Tongue (tissue), 1 donor: ENCODE measurements at regions not wholly inside any gene's neighbourhood (a gene's known extent, or its start where the extent isn't known, plus 50 kb on each side); places are given as distances from the start of the nearest gene placed in this dataset.
"Not testable (repeated sequence)": the region's sequence is repeated elsewhere in the genome, so short reads cannot be mapped to it uniquely, and the experiment has no call there.

Experiments used
- DNase-seq: peaks from one replicate; pipeline ENCODE4 v3.0.0-alpha.2; 2015

- no peak for DNase-seq
Measured at GRCh38 chr5:68021916-68022315, 193.6 kb upstream of the PIK3R1 start.

GRCh38 chr5:68021227-68021626, 194.3 kb upstream of the PIK3R1 start:
- no peak for DNase-seq

- DNase-seq = not testable (repeated sequence)
Measured at GRCh38 chr5:68020461-68020969, 195.0 kb upstream of the PIK3R1 start.

DNA sequence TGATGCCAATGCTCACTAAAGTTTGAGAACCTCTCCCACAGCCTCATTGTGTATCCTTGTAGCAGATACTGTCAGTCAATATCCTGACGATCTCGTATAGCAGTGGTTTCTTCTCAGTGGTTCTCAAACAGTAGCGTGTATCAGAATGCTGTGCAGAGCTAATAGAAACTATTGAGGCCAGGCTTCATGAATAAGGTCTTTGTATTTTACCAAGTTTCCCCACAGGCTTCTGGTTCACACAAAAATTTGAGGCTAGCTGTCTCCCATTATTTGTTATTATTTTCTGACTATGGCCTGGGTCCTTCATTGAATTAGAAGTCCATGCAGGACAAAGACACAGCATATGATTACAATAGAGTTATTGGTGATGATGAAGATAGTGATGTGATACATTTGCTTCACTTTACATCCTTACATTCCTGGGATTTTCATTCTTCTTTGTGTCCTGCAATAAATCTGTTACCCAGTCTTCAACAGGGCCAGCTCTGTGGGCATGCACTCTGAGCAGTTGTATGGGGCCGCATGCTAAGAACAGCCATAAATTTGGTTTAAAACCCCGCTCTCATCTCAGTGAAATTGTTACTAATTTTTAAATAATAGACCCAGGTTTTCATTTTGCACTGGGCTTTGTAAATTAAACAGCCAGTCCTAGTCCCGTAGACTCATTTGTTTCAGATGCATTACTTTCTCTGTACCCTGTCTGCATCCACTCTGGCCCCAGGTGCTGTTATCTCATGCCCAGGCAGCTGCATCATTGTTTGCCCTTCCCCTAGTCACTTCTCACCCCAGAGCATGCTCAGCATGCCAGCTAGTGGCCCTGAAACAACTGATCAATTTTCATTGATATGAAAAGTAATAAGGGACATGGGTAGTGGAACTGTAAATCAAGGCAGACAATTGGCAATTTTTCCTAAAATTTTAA, 199.9 kb upstream of the PIK3R1 start:
- no peak for DNase-seq

DNA sequence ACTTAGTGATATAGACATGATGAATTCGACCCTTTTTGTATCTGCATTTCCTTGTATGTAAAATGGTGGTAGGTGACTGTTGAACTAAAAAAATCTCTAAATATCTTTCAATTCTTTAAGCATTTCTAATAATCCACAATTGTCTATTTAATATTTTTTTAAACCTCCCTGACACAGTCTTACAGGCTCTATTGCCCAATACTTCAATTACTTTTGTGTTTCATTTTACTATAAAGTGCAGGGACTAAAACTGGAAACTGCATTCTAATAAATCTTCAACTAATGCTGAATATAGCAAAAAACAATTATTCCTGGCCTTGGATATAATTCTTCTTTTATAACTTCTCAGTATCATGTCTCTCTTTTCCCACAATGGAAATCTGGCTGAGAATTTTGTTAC, 202.7 kb upstream of the PIK3R1 start:
- DNase-seq = no peak

GRCh38 chr5:68012429-68012828, 203.1 kb upstream of the PIK3R1 start:
- DNase-seq = no peak

DNA sequence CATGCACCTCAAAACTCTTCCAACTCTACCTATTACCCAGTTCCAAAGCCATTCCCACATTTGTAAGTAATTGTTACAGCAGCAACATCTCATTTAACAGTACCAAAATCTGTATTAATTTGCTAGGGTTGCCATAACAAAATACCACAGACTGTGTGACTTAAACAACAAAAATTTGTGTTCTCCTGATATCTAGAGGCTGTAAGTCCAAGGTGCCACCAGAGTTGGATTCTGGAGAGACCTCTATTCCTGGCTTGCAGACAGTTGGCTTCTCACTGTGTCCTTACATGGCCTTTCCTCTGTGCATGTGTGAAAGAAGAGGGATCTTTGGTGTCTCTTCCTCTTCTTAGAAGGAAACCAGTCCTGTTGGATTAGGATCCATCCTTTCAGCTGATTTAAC, 203.8 kb upstream of the PIK3R1 start:
- no peak for DNase-seq

GRCh38 chr5:68011259-68011760, 204.2 kb upstream of the PIK3R1 start:
- no peak for DNase-seq

DNA sequence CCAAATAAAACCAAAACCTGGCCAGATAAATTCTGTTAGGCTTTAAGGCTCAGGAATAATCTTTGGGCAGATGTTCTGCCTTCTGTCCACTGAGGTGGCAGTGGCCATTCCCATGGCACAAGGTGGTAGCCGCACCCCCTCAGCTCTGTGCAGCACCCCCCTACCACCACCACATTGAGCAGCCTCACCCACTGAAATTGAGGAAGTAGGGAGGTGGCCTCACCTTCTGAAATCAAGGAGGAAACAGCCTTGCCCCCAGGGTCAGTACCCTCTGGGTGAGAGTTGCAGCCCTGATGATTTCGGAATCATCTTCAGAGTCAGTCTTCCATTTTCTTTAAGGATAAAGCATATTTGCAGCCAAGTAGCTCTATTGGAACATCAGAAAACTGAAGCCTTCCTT, 204.8 kb upstream of the PIK3R1 start:
- no peak for DNase-seq

DNA sequence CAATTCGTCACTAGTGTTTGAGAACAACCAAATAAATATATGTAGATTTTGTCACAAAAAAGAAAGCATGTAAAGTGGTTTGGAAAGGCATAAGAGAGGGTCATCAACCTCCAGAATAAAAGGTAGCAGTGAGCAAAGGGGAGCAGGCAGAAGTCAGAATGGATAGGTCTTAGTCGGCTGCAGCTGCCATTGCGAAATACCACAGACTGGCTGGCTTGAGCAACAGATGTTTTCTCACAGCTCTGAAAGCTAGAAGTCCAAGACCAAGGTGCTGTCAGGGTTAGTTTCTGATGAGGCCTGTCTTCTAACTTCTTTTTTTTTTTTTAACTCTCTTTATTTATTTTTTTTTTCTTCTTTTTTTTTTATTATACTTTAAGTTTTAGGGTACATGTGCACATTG, 208.1 kb upstream of the PIK3R1 start:
- DNase-seq = no peak

- no peak for DNase-seq
Measured at GRCh38 chr5:68002836-68003235, 212.7 kb upstream of the PIK3R1 start.

DNA sequence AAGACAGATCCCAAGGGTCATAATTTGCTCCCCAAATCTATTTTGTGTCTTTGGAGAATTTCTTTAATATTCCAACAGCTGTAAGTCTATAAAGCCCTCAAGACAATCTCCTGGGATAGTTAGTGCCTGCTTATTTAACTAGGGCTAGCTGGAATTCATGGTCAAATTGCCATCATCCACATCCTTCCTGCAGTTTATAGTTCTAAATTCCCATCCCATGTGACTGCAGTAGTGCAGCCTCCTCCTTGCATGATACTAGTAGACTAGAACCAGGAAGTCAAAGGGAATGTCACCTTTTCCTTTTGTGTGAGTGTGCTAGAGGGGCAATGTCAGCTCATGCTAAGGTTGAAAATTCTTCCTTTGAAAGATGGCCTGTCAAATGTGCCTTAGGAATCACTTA, 214.8 kb upstream of the PIK3R1 start:
- no peak for DNase-seq

GRCh38 chr5:67999391-67999790, 216.2 kb upstream of the PIK3R1 start:
- DNase-seq = no peak

DNA sequence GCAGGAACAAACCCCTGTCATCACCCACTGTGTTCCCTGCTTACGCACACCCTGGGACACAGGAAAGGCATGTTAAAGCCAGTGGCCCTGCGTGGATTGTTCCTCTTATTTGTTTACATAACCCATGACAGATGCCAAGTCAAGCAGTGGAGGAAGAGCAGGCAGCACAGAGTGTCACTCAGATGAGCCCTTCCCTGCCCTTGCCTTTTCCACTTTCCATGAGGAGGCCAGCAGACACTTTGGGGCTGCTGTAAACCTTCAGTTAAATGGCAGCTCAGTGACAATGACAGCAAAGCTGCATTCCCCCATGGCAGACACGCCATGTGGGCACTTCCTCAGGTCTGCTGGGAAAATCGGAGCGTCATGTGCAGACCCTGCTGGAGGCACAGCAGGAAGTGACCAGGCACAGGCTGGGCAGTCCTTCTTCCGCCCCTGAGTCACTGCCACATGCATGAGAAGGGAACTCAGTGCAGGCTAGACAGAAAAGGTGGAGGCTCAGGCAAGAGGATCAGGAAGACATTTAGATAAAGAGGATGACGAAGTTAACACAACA, 216.8 kb upstream of the PIK3R1 start:
- DNase-seq = no peak

DNA sequence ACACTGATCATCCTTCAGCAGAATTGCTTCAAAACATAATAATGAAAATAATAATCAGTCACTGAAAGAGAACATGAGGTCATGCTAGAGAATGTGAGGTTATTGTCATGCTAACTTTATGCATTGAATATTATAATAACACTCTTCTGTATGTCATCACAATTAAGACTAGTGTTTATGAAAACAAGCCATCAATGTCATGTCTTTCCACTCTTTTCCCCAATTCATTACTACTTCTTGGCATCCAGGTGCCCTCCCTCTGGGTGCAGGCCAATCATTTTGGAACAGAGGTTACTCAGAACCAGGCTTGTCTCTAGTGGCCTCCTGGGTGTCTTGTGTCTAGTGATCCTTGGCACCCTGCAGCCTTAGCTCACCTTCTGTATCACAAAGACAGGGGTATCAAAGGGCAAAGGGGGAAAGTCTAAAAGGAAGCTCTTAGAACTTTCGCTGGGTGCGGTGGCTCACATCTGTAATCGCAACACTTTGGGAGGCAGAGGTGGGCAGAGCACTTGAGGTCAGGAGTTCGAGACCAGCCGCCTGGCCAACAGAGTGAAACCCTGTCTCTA, 217.6 kb upstream of the PIK3R1 start:
- no peak for DNase-seq

DNA sequence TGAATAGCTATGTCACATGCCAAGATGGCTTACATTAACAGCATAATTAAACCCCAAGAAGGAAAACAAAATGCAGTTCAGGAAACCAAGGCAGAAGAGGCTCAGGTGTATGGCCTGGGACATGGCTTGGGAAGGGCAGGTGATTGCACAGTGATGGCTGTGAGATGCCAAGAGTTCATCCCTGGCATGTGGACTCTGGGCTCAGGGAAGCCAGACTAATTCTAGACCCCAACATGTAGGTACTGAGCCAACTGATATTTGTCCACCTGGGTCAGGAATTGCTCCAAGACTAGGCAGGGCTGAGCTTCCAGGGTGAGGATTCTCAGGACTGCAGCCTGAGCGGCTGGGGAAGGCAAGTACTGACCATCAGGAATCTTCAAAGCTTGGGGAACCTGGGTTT, 218.4 kb upstream of the PIK3R1 start:
- DNase-seq = no peak

- no peak for DNase-seq
Measured at GRCh38 chr5:67996596-67996995, 219.0 kb upstream of the PIK3R1 start.

- DNase-seq = no peak
Measured at GRCh38 chr5:67992923-67993322, 222.6 kb upstream of the PIK3R1 start.

GRCh38 chr5:67989456-67989855, 226.1 kb upstream of the PIK3R1 start:
- DNase-seq = no peak

DNA sequence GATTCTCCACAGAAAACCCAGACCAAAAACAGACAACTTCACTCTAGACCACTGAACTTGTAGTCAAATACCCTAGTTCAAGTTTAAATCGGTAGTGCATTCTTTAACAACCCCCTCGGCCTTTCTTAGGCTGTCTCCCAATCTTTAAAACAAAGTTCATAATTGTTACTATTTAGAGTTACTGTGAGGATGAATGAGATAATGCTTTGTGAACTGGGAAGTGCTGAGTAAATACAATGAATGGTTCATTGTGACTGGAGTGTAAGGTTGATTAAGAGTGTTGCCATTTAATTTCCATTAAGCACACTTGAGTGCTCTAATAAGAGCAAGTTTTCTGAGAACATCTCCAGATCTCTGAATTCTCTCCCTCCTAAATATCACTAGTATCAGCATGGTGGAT, 228.8 kb upstream of the PIK3R1 start:
- no peak for DNase-seq

GRCh38 chr5:67985686-67986387, 229.7 kb upstream of the PIK3R1 start:
- no peak for DNase-seq

DNA sequence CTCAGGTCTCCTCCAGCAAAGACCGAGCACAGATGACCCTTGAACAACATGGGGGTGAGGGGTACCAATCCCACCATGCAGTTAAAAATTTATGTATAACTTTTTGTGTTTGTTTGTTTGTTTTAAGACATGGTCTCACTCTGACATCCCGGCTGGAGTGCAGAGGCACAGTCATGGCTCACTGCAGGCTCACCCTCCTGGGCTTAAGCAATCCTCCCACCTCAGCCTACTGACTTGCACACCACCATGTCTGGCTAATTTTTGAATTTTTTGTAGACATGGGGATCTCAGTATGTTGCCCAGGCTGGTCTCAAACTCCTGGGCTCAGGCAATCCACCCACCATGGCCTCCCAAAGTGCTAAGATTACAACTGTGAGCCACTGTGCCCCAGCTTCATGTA, 231.0 kb upstream of the PIK3R1 start:
- no peak for DNase-seq
